ENCODE measurements at regions not wholly inside any gene's neighbourhood (a gene's known extent, or its start where the extent isn't known, plus 50 kb on each side); places are given as distances from the start of the nearest gene placed in this dataset.

- Histone ChIP-seq H3K9ac (ENCODE audit: insufficient read depth, low read depth, low read length) (no peak overlapping the region), H3K79me2 (ENCODE audit: insufficient read depth, low read length) (no peaks in the 10 kb centered on the region), H3K27me3 (ENCODE audit: control insufficient read depth in 1 of 2, insufficient read depth in 2 of 2, low read length in 2 of 2) (peaks cover 0 to 30% of the 10 kb centered on the region in 2 experiments; a peak in 3 of 5 replicates), H4K20me1 (ENCODE audit: insufficient read depth, low read length) (no peaks in the 10 kb centered on the region), H3K9me3 (ENCODE audit: low read length) (peaks cover 5% of the 10 kb centered on the region; the same call in 1 of the 2 replicates), H3K27ac (ENCODE audit: extremely low read length, insufficient read depth, low read length) (no peak overlapping the region), H3K4me2 (ENCODE audit: low read depth, low read length) (no peak overlapping the region), H3K4me1 (ENCODE audit: insufficient read depth, low read length) (peaks cover 6% of the 10 kb centered on the region; the same call in 1 of the 2 replicates), H3K36me3 (replicated peaks in 1 of 2; ENCODE audit: control insufficient read depth in 1 of 2, insufficient read depth in 2 of 2, low read length in 2 of 2) (no peaks in the 10 kb centered on the region), H2AFZ (ENCODE audit: low read length) (no peak overlapping the region), H3K4me3 (replicated peaks in 1 of 3; ENCODE audit: insufficient read depth in 1 of 3, low read depth in 2 of 3, low read length in 3 of 3) (no peak overlapping the region)
- ChIA-PET POLR2A (no interaction called here), CTCF (ENCODE audit: low intra/inter-chr PET ratio, low total read pairs) (no interaction called here)
- in situ Hi-C loops (cut with HindIII; ENCODE audit: extremely low pct_ligation_motif_present, low pct_unique_long_range_greater_than_20kb) (loop anchor here (25.0 kb wide), 2 partner anchors 695 to 920 kb away; partner anchors contain the start of gene QKI), intact Hi-C loops (cut with micrococcal nuclease; ENCODE audit: unreplicated experiment) (loop anchor here (5.0 kb wide), 3 partner anchors 925 to 1250 kb away; no protein-coding TSS in a partner anchor)
- FAIRE-seq = no peak
- no peak for ATAC-seq
- peak in 1 of 2 experiments; percentile 96; a peak in 2 of 4 replicates for TF ChIP-seq ATF4 (CRISPR knock-in tag; IDR thresholded peaks at IDR 0.05)
- TF ChIP-seq ZNF891 (CRISPR knock-in tag; IDR thresholded peaks at IDR 0.05) = no peak
- no TSS peak for BruUV-seq (replicated peaks)
- 31% methylated on average over 9 of the region's 9 CpGs for WGBS (ENCODE audit: low lambda C conversion rate)
- no peak for DNase-seq (ENCODE audit: low spot score)
Measured at GRCh38 chr6:164107297-164107995, 692.9 kb downstream of the QKI start.

- Histone ChIP-seq H3K4me3 (replicated peaks in 1 of 3; ENCODE audit: insufficient read depth in 1 of 3, low read depth in 2 of 3, low read length in 3 of 3) (peak overlapping the region in 1 of 3 experiments; percentile 17; a peak in 1 of 6 replicates), H3K36me3 (replicated peaks in 1 of 2; ENCODE audit: control insufficient read depth in 1 of 2, insufficient read depth in 2 of 2, low read length in 2 of 2) (no peaks in the 10 kb centered on the region), H4K20me1 (ENCODE audit: insufficient read depth, low read length) (no peaks in the 10 kb centered on the region), H3K4me1 (ENCODE audit: insufficient read depth, low read length) (peaks cover 6% of the 10 kb centered on the region; the same call in 1 of the 2 replicates), H2AFZ (ENCODE audit: low read length) (no peak overlapping the region), H3K9me3 (ENCODE audit: low read length) (no peaks in the 10 kb centered on the region), H3K79me2 (ENCODE audit: insufficient read depth, low read length) (no peaks in the 10 kb centered on the region), H3K27ac (ENCODE audit: extremely low read length, insufficient read depth, low read length) (no peak overlapping the region), H3K27me3 (ENCODE audit: control insufficient read depth in 1 of 2, insufficient read depth in 2 of 2, low read length in 2 of 2) (peaks cover 0 to 30% of the 10 kb centered on the region in 2 experiments; a peak in 3 of 5 replicates), H3K4me2 (ENCODE audit: low read depth, low read length) (peak overlapping the region; percentile 43; the same call in 1 of the 2 replicates), H3K9ac (ENCODE audit: insufficient read depth, low read depth, low read length) (no peak overlapping the region)
- in situ Hi-C loops (cut with HindIII; ENCODE audit: extremely low pct_ligation_motif_present, low pct_unique_long_range_greater_than_20kb) (loop anchor here (25.0 kb wide), 2 partner anchors 694 to 919 kb away; partner anchors contain the start of gene QKI), intact Hi-C loops (cut with micrococcal nuclease; ENCODE audit: unreplicated experiment) (loop anchor here (5.0 kb wide), 3 partner anchors 924 to 1249 kb away; no protein-coding TSS in a partner anchor)
- CTCF ChIA-PET (ENCODE audit: low intra/inter-chr PET ratio, low total read pairs) = no interaction called here
- ATAC-seq (peak; percentile 83), DNase-seq (ENCODE audit: low spot score) (peak; percentile 16), FAIRE-seq (no peak)
- WGBS (ENCODE audit: low lambda C conversion rate) = 17% methylated on average over 6 of the region's 17 CpGs
- POLR2A ChIA-PET = no interaction called here
- BruUV-seq (replicated peaks) = no TSS peak
- no peak for TF ChIP-seq ZNF138 (CRISPR knock-in tag; IDR thresholded peaks at IDR 0.05; ENCODE audit: low read depth)
- no peak for TF ChIP-seq ZBTB34 (CRISPR knock-in tag; IDR thresholded peaks at IDR 0.05)
- TF ChIP-seq E2F5 (CRISPR knock-in tag; conservative IDR thresholded peaks at IDR 0.05) = no peak
- TF ChIP-seq ZSCAN30 (CRISPR knock-in tag; IDR thresholded peaks at IDR 0.05) = no peak
- no peak for TF ChIP-seq ZSCAN9 (CRISPR knock-in tag; IDR thresholded peaks at IDR 0.05; ENCODE audit: borderline replicate concordance)
- no peak for TF ChIP-seq GMEB1 (CRISPR knock-in tag; IDR thresholded peaks at IDR 0.05; ENCODE audit: borderline replicate concordance)
- no peak for TF ChIP-seq PBX2 (CRISPR knock-in tag; IDR thresholded peaks at IDR 0.05)
- TF ChIP-seq ZNF674 (CRISPR knock-in tag; IDR thresholded peaks at IDR 0.05; ENCODE audit: low read depth) = no peak
Measured at GRCh38 chr6:164106345-164106769, 691.8 kb downstream of the QKI start.

Measured in HepG2 (cell line).